PC-9 (cell line): ENCODE measurements at regions not wholly inside any gene's neighbourhood (a gene's known extent, or its start where the extent isn't known, plus 50 kb on each side); places are given as distances from the start of the nearest gene placed in this dataset.

Experiments
- EZH2 ChIP-seq: fragments of 200-600 bp; sonication (generic); IDR thresholded peaks from 2 replicates; pipeline ENCODE4 v1.8.0; 2017; ENCODE audit warnings: antibody characterized with exemption, low read depth
- TF ChIP-seq, protein P1 (sequence below): fragments of 200-600 bp; sonication (generic); conservative IDR thresholded peaks from 2 replicates; pipeline ENCODE4 v1.6.1; 2017; ENCODE audit warnings: mixed run types, antibody characterized with exemption, mild to moderate bottlenecking, moderate library complexity

GRCh38 chr17:45641541-45641940 lies 142.6 kb upstream of the CRHR1 start:
- TF ChIP-seq, protein P1, sequence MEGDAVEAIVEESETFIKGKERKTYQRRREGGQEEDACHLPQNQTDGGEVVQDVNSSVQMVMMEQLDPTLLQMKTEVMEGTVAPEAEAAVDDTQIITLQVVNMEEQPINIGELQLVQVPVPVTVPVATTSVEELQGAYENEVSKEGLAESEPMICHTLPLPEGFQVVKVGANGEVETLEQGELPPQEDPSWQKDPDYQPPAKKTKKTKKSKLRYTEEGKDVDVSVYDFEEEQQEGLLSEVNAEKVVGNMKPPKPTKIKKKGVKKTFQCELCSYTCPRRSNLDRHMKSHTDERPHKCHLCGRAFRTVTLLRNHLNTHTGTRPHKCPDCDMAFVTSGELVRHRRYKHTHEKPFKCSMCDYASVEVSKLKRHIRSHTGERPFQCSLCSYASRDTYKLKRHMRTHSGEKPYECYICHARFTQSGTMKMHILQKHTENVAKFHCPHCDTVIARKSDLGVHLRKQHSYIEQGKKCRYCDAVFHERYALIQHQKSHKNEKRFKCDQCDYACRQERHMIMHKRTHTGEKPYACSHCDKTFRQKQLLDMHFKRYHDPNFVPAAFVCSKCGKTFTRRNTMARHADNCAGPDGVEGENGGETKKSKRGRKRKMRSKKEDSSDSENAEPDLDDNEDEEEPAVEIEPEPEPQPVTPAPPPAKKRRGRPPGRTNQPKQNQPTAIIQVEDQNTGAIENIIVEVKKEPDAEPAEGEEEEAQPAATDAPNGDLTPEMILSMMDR, result no peak
- TF ChIP-seq EZH2, result no peak
